ENCODE measurements at regions not wholly inside any gene's neighbourhood (a gene's known extent, or its start where the extent isn't known, plus 50 kb on each side); places are given as distances from the start of the nearest gene placed in this dataset.

DNA sequence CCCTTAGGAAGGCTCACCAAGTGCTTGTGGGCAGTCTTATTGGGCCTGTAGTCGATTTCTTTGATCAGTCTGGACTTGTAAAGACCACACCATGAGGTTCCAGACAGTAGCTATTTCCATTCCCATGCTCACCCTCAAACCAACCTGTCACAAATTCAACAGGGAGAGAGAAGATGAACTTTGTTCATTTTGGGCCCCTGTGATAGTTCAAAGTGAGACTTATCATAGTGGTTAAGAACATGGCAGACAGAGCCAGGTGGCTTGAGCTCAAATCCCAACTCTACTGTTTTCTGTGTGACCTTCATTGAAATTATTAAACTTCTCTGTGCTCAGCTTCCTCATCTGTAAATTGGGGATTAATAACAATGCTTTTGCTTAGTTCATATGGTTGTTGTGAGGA lies 53.9 kb upstream of the CTLA4 start:
- DNase-seq, result no peak

DNA sequence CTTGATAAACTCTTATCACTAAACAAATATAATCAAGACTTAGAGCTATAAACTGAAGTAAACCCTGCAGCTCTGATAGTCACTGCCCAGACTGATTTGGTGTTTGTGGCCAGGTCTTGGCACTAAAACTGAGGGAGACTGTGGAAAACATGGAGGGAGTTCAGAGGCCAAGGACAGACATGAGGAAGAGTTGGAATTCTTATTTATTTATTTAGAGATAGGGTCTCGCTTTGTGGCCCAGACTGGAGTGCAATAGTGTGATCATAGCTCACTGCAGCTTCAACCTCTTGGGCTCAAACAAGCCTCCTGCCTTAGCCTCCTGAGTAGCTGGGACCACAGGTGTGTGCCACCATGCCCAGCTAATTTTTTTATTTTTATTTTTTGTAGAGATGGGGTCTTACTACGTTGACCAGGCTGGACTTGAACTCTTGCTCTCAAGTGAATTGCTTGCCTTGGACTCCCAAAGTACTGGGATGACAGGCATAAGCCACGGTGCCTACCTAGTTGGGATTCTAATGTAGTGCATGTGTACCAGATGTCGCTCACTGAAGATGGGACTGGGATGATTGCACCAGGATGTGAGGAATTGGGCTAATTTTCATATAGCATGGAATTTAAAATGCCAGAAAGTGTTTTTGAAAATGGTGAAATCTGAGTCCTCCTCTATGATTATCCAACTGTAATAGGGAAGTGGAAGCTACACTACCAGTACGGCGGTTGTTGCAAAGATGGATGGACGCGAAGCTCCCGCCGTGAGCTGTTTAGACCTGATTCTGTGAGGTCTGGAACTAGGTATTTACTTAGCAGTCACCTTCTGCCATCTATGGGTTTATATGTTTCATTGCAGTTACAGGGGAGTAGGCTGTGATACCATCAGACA lies 52.7 kb upstream of the CTLA4 start:
- DNase-seq, result peak; percentile 76

DNA sequence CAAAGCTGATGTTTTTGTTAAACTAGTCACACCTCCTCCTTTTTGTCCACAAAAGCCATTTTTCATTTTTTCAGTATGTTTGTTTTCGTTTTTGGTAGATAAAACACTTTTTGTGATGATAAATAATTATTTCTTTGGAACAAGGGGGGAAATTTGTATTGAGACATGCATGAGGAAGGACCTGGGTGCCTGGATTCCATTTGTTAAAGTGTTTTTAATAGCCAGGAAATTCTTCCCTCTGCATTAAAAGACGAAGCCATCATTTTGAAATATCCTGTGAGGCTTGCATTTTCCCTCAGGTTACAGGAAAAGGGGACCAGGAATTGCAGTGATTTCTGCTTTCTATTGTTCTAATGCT lies 52.1 kb upstream of the CTLA4 start:
- DNase-seq, result peak; percentile 17

DNA sequence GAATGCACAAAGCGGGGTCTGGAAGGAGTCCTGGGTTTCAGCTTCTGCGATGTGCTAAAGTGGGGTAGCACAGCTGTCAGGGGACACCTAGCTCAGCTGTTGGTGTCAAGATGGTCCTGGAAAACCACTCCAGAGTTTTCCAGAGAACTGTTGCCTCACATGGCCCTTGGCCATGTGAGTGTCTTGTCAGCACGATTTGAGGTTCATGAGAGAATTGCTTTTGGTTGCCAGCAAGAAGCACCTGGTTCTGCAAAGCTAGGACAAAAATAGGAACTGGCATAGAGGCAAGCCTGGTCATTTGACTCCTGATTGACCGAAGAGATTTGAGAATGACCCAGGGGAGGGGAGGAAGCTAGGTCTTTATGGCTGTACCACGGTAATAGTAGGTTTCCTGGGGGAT lies 50.4 kb upstream of the CTLA4 start:
- no peak for DNase-seq
